Stromal cell of bone marrow (primary cell): ENCODE measurements at regions not wholly inside any gene's neighbourhood (a gene's known extent, or its start where the extent isn't known, plus 50 kb on each side); places are given as distances from the start of the nearest gene placed in this dataset.

ENCODE experiments used
- DNase-seq: peaks from one replicate; pipeline ENCODE4 v3.0.0-alpha.2; 2012; ENCODE audit warnings: low read depth

DNA sequence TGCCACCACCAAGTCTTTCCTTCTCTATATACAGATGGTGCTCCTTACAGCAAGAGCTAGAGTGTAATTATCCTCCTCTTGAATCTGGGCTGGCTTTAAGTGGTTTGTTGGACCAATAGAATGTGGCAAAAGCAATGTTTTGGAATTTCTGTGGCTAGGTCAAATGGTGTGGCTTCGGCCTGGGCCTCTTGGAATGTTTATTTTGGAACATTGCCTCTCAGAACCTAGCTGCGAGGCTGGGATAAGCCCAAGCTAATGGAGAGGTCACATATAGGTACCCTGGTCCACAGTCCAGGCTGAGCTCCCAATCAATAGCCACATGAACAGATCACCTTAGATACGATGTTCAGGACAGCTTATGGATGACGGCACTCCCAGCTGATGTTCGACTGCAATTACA is 556.7 kb downstream of the TYW1 start:
- DNase-seq: peak; percentile 1

DNA sequence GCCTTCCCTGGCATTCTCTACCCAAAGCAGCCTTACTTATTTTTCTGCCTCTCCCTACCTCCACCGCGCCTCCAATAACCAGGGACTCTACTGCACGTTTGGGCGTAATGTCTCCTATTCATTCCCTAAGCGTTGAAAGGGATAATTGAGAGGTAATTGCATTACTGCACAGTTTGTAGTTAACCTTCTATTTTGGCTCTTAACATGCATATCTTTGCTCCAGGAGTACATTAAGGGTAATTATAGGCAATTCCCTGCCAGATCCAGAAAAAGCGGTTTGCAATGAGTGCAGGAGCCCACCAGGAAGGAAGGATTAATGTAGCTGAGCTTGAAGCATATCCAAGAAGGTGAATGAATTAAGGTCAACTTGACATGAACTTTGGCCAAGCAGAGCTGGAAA is 558.4 kb downstream of the TYW1 start:
- DNase-seq: no peak

DNA sequence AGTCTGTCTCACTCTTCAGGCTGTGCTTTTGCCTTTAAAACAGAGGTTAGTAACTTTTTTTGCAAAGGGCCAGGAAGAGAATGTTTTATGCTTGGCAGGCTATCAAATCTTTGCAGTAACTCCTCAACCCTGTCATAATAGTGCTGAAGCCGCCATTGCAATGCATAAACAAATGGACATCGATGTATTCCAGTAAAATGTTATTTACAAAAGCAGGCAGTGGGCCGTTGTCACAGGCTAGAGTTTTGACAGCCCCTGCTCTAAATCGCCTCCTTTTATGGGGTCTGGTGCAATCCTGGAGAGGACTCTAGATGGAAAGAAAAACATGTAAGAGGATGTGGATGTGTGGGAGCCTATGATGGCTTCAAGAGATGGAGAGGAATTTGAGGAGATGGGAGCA is 568.3 kb downstream of the TYW1 start:
- no peak for DNase-seq

DNA sequence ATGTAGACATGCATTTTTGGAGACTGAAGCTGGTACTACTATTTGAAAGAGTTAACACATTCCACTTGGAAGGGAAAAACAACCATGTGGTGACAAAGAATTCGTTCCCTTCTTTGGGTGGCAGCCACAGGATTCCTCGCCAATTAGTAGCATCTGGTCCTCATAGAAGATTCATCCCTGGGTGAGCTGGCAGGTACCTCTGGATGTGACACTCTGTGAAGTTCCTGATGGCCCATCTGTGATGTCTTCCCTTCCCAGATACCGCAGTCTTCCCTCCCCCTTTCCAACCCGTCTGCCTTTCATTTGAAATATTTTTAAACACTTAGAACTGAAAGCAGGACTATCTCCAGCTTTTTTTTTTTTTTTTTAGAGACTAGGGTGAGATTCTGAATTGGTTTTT is 569.5 kb downstream of the TYW1 start:
- no peak for DNase-seq

DNA sequence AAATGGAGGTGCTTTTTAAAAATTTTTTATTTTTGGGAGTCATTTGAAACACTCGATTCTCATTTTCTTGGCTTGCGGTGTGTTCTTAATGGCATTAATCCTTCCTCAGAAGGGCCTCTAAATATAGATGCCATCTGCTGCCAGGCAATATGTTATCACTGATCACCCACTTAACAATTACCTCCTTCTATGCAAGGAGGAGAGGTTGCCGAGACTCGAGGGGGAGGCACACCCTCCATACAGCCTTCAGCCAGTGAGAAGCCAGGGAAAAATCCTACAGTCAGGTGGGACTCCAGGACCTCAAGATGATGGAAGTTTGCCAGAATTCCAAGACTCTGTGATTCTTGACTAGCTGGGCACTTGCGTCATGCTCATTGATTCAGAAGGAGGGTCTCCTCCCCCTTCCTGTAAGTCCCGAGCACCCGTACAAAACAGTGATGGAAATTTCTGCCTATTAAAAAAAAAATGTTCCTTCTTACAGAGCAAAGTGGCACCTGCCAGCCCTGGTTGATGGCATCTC is 574.5 kb downstream of the TYW1 start:
- DNase-seq: no peak

DNA sequence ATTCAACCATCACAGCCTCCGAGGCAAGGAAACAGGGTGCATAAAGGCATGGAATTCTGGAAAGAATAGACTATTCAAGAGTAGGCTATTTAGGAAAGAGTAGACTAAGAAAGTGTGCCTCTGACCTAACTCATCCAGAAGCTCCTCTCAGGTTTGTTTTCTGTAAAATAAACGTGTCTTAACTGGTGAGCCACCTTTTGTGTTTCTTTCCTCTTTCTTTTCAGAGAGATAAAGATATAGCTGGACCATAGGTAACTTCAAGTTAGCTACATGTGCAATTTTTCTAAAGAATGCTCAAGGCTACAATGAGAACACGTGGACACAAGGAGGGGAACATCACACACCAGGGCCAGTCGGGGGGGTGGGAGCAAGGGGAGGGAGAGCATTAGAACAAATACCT is 577.0 kb downstream of the TYW1 start:
- no peak for DNase-seq

DNA sequence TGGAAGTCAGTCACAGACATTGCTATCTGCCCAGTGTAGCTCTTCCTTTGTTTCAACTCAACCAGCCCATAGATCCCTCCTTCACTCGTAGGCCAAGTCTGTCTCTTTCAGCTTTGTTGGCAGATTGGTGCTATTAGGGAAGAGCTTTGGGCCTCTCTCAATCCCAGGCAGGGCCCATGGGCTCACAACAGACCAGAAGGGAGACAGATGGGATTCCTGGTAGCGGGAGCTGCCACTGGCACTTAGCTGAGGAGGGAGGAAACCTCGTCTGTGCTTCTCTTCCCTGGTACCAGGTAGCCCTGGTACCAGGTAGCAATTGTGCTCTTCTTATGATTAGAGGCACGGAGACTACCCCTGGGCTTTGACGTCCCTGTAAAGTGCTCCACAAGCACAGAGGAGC is 592.0 kb downstream of the TYW1 start:
- no peak for DNase-seq

DNA sequence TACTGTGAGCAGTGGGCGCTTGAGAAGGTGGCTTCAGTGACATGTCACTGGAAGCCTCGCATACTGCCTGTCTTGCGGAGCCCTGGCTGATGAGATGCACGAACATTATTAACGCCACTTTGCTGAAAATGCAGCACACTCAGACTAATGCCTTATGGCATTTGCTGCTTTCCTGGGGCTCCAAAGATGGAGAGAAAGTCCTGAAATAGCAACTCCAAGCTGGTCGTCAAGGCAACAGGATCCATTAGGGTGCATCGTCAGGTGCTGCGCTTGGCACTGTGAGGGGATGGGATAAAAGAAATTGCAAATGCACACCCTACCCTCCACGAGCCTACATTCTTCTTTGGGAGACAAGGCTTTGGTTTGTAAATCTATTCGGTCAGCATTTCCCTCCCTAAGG is 592.5 kb downstream of the TYW1 start:
- DNase-seq: no peak

DNA sequence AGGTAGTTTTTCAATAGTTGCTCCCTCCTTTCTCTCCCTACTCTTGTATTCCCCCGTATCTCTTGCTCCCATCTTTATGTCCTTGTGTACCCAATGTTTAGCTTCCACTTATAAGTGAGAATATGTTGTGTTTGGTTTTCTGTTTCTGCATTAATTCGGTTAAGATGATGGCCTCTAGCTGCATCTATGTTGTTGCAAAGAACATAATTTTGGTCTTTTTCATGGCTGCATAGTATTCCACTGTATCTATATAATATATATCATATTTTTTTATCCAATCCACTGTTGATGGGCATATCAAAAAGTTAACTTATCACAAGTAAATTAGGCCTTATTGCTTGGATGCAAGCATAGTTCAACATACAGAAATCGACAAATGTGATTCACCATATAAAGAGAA is 594.0 kb downstream of the TYW1 start:
- DNase-seq: no peak

DNA sequence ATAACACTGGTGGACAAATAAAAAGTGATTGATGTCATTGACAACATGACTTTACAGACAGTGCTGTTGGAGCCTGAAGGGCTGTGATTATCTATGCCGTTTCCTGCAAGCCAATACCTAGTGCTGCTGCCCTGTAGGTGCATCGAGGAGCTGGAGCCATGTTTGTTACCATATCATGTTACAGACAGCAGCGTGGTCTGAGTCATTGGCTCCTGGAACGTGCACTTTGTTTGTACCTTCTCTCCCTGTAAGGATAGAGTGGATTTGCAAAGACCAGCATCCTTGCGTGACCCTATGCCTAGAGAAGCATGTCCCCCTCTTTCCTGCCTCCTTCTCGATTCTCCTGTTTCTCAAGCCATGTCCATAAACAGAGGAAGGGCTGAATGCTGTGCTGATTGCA is 597.2 kb downstream of the TYW1 start:
- no peak for DNase-seq

DNA sequence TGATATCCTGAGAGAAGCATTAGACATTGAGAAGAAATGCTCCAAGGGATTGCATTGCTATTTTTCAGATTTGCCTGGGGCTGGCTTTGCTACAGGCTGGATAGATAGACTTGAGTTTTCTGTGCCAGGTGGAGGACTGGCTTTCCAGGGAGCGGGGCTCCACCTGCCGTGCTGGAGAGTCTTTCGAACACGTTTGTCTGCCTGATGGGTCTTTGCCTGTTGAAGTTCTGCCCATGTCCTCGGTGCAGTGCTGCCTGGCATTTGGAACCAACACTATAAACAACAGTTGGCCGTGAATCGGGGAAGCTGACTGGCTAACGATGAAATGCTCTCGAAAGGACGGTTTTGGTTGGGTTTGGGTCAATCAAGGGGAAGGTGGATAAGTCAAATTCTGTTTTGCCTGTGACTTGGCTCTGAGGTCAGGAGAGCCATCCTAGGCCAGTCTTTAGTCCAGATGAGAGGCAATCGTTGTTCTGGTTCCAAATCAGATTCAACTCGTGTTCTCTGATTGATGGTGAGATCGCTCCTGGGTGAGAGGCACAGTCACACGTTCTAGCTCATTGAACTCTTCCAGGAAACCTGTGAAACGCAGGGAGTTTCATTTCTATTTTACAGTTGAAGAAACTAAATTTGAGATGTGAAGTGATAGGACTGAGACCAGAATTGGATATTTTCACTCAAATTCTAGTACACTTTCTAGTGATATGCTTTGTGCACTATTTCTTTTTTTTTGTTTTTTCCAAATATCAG is 599.0 kb downstream of the TYW1 start:
- DNase-seq: no peak

DNA sequence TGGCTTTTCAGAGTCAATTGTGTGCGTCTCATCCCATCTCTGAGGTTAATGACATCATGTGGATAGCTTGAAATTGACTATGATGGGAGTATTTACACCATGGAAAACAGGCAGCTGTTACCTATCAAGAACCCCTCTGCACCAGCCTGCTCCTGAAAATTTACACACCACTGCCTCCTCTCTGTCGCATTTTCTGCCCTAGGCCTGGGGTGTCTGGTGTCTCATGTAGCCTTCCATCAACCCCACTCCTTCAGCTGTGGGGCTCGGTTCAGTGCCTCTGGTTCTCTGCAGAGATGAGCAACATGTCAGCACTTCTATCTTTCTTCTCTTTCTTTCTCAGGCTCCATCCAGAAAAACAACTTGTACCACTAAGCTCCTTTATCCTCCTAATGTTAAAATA is 600.5 kb downstream of the TYW1 start:
- DNase-seq: no peak

DNA sequence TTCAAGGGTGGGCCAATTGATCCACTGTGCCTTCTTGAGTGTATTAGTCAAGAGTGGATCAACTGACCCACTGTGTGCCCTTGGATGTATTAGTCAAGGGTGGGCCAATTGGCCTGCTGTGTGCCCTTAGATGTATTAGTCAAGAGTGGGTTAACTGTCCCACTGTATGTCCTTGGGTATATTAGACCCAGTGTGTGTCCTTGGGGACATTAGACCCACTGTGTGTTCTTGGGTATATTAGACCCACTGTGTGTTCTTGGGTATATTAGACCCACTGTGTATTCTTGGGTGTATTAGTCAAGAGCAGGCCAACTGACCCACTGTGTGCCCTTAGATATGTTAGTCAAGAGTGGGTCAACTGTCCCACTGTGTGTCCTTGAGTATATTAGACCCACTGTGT is 601.8 kb downstream of the TYW1 start:
- DNase-seq: no peak

DNA sequence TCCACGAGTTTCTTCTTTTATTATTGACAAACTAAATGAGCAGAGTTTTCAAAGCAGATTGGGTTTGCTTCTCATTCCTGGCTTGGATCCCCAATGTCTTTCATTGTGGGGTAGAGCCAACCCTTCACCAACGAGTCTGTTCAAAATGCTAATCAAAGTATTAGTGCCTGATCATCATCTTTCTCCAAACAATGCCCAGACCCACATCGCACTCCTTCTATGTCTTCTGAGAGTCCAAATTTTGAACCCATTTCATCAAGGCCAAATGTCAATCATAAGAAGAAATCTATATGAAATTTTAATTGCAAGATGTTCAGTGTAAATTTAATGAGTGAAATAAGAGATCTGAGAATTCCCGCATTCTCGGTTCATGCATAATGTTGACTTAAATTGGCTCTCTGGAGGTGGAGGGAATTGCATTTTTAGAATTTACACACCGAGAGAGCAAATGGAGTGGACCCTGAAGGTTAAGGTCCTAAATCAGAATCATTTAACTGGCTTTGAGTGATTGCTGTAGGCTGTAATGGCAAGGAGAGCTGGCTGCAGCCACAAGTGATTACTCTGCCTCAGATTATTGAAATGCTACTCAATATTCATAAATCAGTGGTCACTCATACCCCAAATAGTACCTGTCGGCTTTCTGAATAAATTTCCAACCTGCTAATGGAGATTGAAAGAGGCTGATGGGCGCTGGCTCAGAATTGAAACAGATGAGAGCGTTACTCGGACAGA is 602.9 kb downstream of the TYW1 start:
- no peak for DNase-seq

DNA sequence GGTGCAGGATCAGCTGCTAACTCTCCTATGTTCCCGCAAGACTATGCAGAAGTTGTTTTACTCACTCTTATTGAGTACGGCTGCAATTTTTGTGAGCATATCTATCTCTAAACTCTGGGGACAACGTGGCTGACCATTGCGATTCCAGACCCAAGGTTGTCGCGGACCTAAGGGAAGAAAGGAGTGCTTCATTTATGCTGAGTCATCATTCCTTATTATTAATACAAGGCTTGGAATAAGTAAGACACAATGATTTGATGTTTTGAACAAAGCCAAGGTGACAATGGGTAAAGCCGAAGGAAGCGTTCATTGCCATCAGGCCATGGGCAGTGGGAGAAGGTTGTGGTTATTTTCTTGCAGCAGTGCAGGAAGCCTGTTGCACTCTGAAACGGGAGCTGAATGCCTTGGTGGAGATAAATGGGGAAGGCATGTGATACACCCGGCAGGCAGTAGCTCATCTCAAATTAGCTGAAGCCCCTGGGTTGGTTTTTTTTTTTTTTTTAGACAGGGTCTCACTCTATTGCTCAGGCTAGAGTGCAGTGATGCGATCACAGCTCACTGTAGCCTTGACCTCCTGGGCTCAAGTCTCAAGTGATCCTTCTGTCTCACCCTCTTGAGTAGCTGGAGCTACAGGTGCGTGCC is 605.7 kb downstream of the TYW1 start:
- no peak for DNase-seq

DNA sequence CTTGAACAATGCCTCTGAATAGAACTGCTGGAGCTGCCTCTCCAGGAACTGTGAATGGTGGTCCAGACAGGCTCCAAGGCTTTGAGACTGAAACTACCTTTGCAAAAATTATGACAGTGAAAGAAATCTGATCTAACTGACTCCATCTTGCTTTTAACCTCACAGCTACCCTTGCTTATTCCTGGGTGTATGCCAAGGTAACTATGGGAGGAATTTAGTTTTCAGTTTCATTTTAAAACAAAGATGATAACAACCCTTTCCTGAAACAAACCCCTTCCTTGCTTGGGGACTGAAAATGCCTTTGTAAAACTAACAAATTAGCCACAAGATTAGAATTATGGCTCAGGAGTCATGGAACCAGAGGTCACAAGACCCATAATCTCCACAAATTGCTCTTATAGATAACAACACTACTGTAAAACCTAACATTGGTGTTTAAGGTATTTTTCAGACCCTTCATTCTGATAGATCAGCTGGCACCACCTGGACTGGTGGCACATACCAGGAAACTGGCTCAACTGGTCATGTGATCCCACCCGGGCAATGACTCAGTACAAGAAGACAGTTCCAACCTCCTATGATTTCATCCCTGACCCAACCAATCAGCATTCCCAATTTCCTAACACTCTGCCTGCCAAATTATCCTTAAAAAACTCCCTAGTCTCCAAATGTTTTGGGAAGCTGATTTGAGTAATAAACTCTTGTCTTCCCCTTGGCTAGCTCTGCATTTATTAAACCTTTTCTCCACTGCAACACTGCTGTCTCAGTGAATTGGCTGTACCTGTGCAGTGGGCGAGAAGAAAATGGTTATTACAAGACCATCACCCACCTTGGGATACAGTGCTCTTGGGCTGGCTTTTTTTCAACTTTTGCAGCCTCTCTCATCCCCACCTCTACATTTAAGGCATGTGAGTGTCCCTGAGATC is 608.1 kb downstream of the TYW1 start:
- DNase-seq: no peak

DNA sequence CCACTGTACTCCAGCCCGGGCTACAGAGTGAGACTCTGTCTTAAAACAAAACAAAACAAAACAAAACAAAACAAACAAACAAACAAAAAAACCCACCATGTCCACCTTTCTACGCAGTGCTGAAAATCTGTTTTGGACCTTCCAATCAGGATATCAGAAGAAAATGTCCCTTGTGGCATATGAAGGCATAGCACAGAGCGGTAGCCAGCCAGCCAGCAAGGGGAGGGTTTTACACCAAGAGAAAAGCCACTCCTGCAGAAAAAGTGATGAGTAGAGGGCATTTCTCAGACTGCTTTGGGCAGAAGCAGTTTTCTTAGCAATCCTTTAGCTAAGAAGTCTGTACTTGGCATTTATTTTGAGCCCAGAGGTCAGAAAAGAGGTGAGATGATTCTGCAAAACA is 612.2 kb downstream of the TYW1 start:
- no peak for DNase-seq

DNA sequence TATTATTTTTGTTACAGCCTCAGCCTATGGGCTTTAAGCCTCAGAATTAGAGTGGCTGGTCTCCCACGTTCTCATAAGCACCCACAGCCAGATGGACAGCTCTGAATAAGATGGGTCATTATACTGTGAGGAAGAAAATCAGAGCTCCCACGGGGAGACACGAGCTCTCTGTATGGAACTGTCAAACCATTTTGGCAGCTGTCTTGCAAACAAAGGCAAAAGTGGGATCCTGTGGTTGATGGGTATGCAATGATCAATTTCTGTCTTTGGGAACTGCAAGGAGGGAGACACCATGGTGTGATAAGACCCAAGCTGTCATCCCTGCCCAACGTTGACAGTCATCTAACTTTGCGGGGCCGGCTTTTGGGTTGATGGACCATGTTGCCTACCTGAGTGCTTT is 614.3 kb downstream of the TYW1 start:
- DNase-seq: no peak

DNA sequence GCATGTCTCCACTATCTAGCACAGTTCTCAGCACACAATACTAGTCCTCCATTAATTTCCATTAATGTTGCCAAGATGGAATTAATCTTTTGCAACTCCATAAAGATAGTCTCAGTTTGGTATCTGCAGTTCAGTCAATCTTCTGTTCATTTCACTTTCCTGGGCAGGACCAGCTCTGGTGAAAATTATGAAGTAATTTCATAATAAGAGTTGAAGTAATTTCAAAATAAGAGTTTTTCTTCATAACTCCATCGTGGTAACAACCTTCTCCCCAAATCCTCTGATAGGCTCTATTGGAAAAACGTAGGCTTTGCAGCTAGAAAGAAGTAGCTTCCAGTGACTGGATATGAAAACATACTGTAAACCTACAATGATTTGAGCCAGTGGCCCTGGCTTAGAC is 618.2 kb downstream of the TYW1 start:
- DNase-seq: no peak

DNA sequence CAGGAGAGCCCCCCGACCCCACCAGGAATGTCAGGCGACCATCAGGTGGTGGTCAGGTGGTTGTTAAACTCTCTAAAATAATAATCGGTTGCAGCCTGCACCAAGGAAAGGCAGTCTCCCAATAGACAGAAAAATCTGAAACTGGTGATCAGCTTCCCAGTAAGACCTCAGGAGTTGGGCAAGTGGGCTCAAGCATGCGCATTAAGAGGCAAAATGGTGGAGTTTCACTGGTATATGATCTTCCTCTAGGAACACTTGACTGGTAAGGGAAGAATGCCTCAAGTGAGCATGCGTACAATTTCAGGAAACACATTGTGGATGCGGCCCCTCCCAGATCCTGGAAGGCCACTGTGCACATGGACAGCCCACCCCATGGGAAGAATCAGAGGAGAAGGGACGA is 619.9 kb downstream of the TYW1 start:
- DNase-seq: no peak

DNA sequence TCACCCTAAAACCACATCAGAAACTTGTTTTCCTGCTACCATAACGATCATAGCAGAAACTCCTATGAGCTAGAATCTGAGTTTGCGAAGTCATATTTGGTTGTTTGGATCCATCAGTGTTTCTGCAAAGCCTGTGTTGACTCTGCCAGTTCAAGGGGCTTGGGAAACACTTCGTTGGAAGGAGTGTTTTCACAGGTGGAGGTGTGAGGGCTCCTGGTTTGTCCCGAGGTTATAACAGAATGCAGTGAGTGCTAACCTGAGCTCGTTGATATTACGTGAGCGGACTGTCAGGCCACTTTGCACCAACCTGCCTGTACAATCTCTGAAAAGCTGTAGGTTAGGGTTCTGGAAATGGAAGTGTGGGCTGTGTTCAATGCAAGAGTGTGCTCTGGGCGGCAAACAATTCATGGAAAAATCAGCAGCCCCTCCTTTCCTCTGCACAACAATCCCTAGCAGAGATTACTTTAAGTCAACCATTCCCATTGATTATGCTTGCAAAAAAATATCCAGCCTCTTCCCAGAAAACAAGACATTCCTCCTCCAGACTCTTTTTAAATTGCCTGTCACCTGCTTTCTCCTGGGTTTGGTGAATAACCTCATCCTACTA is 622.0 kb downstream of the TYW1 start:
- no peak for DNase-seq

DNA sequence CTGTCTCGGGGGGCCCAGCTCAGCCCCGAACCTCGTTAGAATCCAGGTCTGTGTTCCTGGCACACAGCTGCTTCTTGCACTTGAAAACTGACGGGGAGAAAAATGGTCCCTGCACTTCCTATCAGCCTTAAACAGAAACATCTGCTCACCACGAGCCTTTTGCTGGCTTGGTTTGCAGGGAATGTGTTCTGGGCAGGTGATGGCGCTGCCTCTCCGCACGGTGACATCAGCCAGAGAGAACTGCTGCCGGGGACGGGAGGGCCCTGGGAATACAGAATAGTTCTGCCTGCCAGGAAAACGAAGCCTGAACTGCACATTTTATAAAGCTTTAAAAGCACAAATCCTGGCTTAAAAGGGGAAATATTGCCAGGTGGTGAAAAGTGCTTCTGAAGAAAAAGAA is 622.5 kb downstream of the TYW1 start:
- DNase-seq: no peak
